Ovary (tissue), 3 donors: ENCODE measurements at regions not wholly inside any gene's neighbourhood (a gene's known extent, or its start where the extent isn't known, plus 50 kb on each side); places are given as distances from the start of the nearest gene placed in this dataset.

Source experiments
- POLR2A ChIP-seq: fragments of 450-650 bp; IDR thresholded peaks from one replicate; pipeline ENCODE4 v1.6.1; 2017; ENCODE audit warnings: antibody characterized with exemption, mild to moderate bottlenecking, moderate library complexity
- TF ChIP-seq, protein P1 (sequence below), 3 donors: fragments of 450-650 bp in 2 of 3; fragments of 200-600 bp in 1 of 3; IDR thresholded peaks; one replicate each; pipeline versions ENCODE4 v1.5.1 to v1.8.0; 2016 to 2022; ENCODE audit warnings: antibody characterized with exemption in 3 of 3, mild to moderate bottlenecking in 1 of 3
- donor health status: DM: no; HTN: no; CAD: no.

DNA sequence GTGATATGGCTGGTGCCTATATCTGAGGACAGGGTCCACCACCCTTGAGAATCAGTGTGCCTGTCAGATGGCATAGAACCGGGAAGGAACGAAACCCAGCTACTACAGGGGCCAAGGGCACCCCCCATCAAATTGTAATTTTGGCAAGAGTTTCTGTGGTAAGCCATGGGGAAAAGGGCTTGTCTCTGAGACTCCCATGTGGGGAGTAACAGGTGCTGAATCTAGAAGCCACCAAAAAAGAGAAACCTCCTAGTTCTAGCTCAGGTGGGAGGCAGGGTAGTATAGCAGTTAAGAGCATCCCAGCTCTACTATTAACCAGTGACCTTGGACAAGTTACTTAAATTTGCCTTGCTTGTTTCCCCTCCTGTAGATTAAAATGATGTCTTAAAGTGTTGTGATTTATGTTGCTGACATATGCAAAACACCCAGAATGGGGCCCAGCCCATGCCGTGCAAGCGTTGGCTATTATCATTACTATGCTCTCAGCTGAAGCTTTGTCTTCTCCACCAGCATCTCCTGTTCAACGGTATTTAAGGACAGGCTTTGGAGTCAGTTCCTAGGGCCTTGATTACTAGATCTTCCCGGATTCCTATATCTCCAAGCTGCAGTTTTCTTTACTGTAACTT, 210.7 kb upstream of the NLRP1 start:
- TF ChIP-seq, protein P1, sequence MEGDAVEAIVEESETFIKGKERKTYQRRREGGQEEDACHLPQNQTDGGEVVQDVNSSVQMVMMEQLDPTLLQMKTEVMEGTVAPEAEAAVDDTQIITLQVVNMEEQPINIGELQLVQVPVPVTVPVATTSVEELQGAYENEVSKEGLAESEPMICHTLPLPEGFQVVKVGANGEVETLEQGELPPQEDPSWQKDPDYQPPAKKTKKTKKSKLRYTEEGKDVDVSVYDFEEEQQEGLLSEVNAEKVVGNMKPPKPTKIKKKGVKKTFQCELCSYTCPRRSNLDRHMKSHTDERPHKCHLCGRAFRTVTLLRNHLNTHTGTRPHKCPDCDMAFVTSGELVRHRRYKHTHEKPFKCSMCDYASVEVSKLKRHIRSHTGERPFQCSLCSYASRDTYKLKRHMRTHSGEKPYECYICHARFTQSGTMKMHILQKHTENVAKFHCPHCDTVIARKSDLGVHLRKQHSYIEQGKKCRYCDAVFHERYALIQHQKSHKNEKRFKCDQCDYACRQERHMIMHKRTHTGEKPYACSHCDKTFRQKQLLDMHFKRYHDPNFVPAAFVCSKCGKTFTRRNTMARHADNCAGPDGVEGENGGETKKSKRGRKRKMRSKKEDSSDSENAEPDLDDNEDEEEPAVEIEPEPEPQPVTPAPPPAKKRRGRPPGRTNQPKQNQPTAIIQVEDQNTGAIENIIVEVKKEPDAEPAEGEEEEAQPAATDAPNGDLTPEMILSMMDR (IDR thresholded peaks at IDR 0.05) = no peak
- TF ChIP-seq POLR2A = no peak
